Progenitor cell of endocrine pancreas (in vitro differentiated cells): ENCODE measurements at regions not wholly inside any gene's neighbourhood (a gene's known extent, or its start where the extent isn't known, plus 50 kb on each side); places are given as distances from the start of the nearest gene placed in this dataset.

Experiments
- DNase-seq: peaks from one replicate; pipeline ENCODE4 v3.0.0; 2021; ENCODE audit warnings: low spot score; ENCODE audit not compliant: unreplicated experiment
- H3K27ac Mint-ChIP-seq: 2 replicates; pipeline ENCODE4 v1.8.0; 2021; ENCODE audit warnings: mild to moderate bottlenecking, moderate library complexity, mixed read lengths
- H3K27me3 Mint-ChIP-seq: 2 replicates; pipeline ENCODE4 v1.8.0; 2021; ENCODE audit warnings: mixed read lengths
- H3K36me3 Mint-ChIP-seq: 2 replicates; pipeline ENCODE4 v1.8.0; 2022; ENCODE audit warnings: mixed read lengths; ENCODE audit not compliant: insufficient read depth
- H3K4me1 Mint-ChIP-seq: 2 replicates; pipeline ENCODE4 v1.8.0; 2021; ENCODE audit warnings: low read depth, mixed read lengths
- H3K4me3 Mint-ChIP-seq: 2 replicates; pipeline ENCODE4 v1.8.0; 2021; ENCODE audit warnings: low read depth, mild to moderate bottlenecking, moderate library complexity, mixed read lengths
- H3K9me3 Mint-ChIP-seq: 2 replicates; pipeline ENCODE4 v1.8.0; 2021; ENCODE audit warnings: low read depth, mixed read lengths
- CTCF ChIP-seq: fragments of 200-600 bp; sonication (generic); IDR thresholded peaks from one replicate; pipeline ENCODE4 v1.5.0; 2021; ENCODE audit warnings: antibody characterized with exemption, mild to moderate bottlenecking; ENCODE audit not compliant: unreplicated experiment

- no peaks in the 10 kb centered on the region for H3K27me3 Mint-ChIP-seq
- H3K27ac Mint-ChIP-seq = no peak overlapping the region
- no peaks in the 10 kb centered on the region for H3K36me3 Mint-ChIP-seq
- no peak for DNase-seq
- no peak overlapping the region for H3K4me3 Mint-ChIP-seq
- TF ChIP-seq CTCF = no peak
- peaks cover 3% of the 10 kb centered on the region for H3K9me3 Mint-ChIP-seq
- no peaks in the 10 kb centered on the region for H3K4me1 Mint-ChIP-seq
Observed at GRCh38 chr13:88188986-88189385, 517.8 kb downstream of the SLITRK5 start.

- H3K9me3 Mint-ChIP-seq = peaks cover 3% of the 10 kb centered on the region
- no peak overlapping the region for H3K4me3 Mint-ChIP-seq
- no peak for DNase-seq
- no peak overlapping the region for H3K27ac Mint-ChIP-seq
- H3K36me3 Mint-ChIP-seq = no peaks in the 10 kb centered on the region
- no peaks in the 10 kb centered on the region for H3K4me1 Mint-ChIP-seq
- H3K27me3 Mint-ChIP-seq = no peaks in the 10 kb centered on the region
- TF ChIP-seq CTCF = no peak
Observed at GRCh38 chr13:88189728-88190127, 518.6 kb downstream of the SLITRK5 start.

GRCh38 chr13:88196106-88196505 is 524.9 kb downstream of the SLITRK5 start:
- Mint-ChIP-seq H3K27ac (no peak overlapping the region), H3K27me3 (no peaks in the 10 kb centered on the region), H3K4me1 (no peaks in the 10 kb centered on the region), H3K9me3 (peaks cover 21% of the 10 kb centered on the region), H3K36me3 (no peaks in the 10 kb centered on the region), H3K4me3 (no peak overlapping the region)
- no peak for TF ChIP-seq CTCF
- no peak for DNase-seq

- TF ChIP-seq CTCF = no peak
- DNase-seq = no peak
- H3K27ac Mint-ChIP-seq = no peak overlapping the region
- H3K36me3 Mint-ChIP-seq = no peaks in the 10 kb centered on the region
- no peaks in the 10 kb centered on the region for H3K4me1 Mint-ChIP-seq
- no peak overlapping the region for H3K4me3 Mint-ChIP-seq
- no peaks in the 10 kb centered on the region for H3K9me3 Mint-ChIP-seq
- H3K27me3 Mint-ChIP-seq = no peaks in the 10 kb centered on the region
Observed at GRCh38 chr13:88217372-88217771, 546.2 kb downstream of the SLITRK5 start.

GRCh38 chr13:88217883-88218282 is 546.7 kb downstream of the SLITRK5 start:
- Mint-ChIP-seq H3K36me3 (no peaks in the 10 kb centered on the region), H3K9me3 (no peaks in the 10 kb centered on the region), H3K27me3 (no peaks in the 10 kb centered on the region), H3K4me3 (no peak overlapping the region), H3K4me1 (no peaks in the 10 kb centered on the region), H3K27ac (no peak overlapping the region)
- DNase-seq = no peak
- TF ChIP-seq CTCF = no peak
